Hindlimb muscle (tissue), 1 donor: ENCODE measurements at regions not wholly inside any gene's neighbourhood (a gene's known extent, or its start where the extent isn't known, plus 50 kb on each side); places are given as distances from the start of the nearest gene placed in this dataset.
"Not testable (repeated sequence)": the region's sequence is repeated elsewhere in the genome, so short reads cannot be mapped to it uniquely, and the experiment has no call there.

Source experiments
- DNase-seq: peaks from one replicate; pipeline ENCODE4 v3.0.0-alpha.2; 2013

- no peak for DNase-seq
These were observed 55.0 kb upstream of the PPP1R2C start for GRCh38 chrX:42832764-42833549.

GRCh38 chrX:42833550-42833940, 55.6 kb upstream of the PPP1R2C start:
- DNase-seq, result not testable (repeated sequence)

GRCh38 chrX:42837101-42837726, 59.3 kb upstream of the PPP1R2C start:
- no peak for DNase-seq

GRCh38 chrX:42837747-42838146, 59.8 kb upstream of the PPP1R2C start:
- DNase-seq, result no peak

GRCh38 chrX:42839632-42840031, 61.7 kb upstream of the PPP1R2C start:
- DNase-seq, result no peak

GRCh38 chrX:42846741-42847140, 68.8 kb upstream of the PPP1R2C start:
- DNase-seq, result no peak

- DNase-seq, result no peak
These were observed 77.3 kb upstream of the PPP1R2C start for GRCh38 chrX:42855259-42855658.

- no peak for DNase-seq
These were observed 79.8 kb upstream of the PPP1R2C start for GRCh38 chrX:42857766-42858165.

- no peak for DNase-seq
These were observed 91.0 kb upstream of the PPP1R2C start for GRCh38 chrX:42869011-42869410.

- DNase-seq, result no peak
These were observed 91.9 kb upstream of the PPP1R2C start for GRCh38 chrX:42869659-42870476.

GRCh38 chrX:42886519-42886918, 108.6 kb upstream of the PPP1R2C start:
- DNase-seq, result no peak

- no peak for DNase-seq
These were observed 123.0 kb upstream of the PPP1R2C start for GRCh38 chrX:42900947-42901346.

GRCh38 chrX:42902513-42902912, 124.5 kb upstream of the PPP1R2C start:
- no peak for DNase-seq

- no peak for DNase-seq
These were observed 142.8 kb upstream of the PPP1R2C start for GRCh38 chrX:42920752-42921151.

- no peak for DNase-seq
These were observed 152.1 kb upstream of the PPP1R2C start for GRCh38 chrX:42930071-42930470.

- DNase-seq, result no peak
These were observed 153.0 kb upstream of the PPP1R2C start for GRCh38 chrX:42930951-42931350.

- no peak for DNase-seq
These were observed 155.2 kb upstream of the PPP1R2C start for GRCh38 chrX:42933187-42933586.

- peak; percentile 3 for DNase-seq
These were observed 156.2 kb upstream of the PPP1R2C start for GRCh38 chrX:42934020-42934726.

- DNase-seq, result no peak
These were observed 163.7 kb upstream of the PPP1R2C start for GRCh38 chrX:42941671-42942070.

- DNase-seq, result no peak
These were observed 165.3 kb upstream of the PPP1R2C start for GRCh38 chrX:42943051-42943974.

GRCh38 chrX:42944381-42944998, 166.5 kb upstream of the PPP1R2C start:
- DNase-seq, result no peak
